ENCODE measurements at regions not wholly inside any gene's neighbourhood (a gene's known extent, or its start where the extent isn't known, plus 50 kb on each side); places are given as distances from the start of the nearest gene placed in this dataset.

DNA sequence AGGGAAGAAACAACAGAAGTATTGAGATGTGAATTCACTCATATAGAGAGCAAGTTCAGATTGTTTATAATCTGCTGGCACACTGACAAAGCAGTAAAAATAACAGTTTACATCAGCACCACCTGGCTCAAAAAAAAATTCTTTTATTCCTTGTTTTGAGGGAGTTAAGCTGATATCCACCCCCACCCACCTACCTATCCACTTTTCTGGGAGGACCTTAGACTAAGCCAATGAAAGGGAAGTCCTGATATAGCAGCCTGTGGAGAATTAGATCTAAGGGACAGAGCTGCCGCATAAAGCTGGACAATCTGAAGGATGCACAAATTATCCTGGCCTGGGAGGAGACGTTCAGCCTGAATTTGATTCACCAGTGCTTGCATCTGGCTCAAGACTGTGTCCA is 264.5 kb downstream of the RCHY1 start:
- no peak for TF ChIP-seq EZH2 (IDR thresholded peaks at IDR 0.05; ENCODE audit: borderline replicate concordance, low read length)
- TF ChIP-seq CTCF (IDR thresholded peaks at IDR 0.05; ENCODE audit: low read length), result no peak
